ENCODE measurements at regions not wholly inside any gene's neighbourhood (a gene's known extent, or its start where the extent isn't known, plus 50 kb on each side); places are given as distances from the start of the nearest gene placed in this dataset.

DNA sequence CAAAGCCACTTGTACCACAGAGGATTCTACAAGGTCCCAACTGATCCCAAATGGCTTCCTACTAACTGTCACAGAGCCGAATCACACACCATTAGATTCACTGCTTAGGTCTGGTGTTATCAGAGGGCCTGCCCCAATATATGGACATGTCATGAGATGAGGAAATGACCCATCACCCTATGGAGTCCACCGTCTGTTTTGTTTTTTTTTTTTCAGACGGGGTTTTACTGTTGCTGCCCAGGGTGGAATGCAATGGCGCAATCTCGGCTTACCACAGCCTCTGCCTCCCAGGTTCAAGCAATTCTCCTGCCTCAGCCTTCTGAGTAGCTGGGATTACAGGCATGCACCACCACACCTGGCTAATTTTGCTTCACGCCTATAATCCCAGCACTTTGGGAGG is 83.8 kb upstream of the ETS2 start:
- TF ChIP-seq CTCF (IDR thresholded peaks at IDR 0.05; ENCODE audit: borderline replicate concordance) = no peak
- Histone ChIP-seq H3K4me3 (no peak overlapping the region), H3K4me1 (no peaks in the 10 kb centered on the region), H3K27ac (replicated peaks) (no peak overlapping the region), H3K36me3 (no peaks in the 10 kb centered on the region), H3K27me3 (ENCODE audit: low read depth) (no peaks in the 10 kb centered on the region), H3K9me3 (replicated peaks) (peaks cover 28% of the 10 kb centered on the region)
- intact Hi-C loops (cut with micrococcal nuclease) = no loop called here
- DNase-seq = no peak

DNA sequence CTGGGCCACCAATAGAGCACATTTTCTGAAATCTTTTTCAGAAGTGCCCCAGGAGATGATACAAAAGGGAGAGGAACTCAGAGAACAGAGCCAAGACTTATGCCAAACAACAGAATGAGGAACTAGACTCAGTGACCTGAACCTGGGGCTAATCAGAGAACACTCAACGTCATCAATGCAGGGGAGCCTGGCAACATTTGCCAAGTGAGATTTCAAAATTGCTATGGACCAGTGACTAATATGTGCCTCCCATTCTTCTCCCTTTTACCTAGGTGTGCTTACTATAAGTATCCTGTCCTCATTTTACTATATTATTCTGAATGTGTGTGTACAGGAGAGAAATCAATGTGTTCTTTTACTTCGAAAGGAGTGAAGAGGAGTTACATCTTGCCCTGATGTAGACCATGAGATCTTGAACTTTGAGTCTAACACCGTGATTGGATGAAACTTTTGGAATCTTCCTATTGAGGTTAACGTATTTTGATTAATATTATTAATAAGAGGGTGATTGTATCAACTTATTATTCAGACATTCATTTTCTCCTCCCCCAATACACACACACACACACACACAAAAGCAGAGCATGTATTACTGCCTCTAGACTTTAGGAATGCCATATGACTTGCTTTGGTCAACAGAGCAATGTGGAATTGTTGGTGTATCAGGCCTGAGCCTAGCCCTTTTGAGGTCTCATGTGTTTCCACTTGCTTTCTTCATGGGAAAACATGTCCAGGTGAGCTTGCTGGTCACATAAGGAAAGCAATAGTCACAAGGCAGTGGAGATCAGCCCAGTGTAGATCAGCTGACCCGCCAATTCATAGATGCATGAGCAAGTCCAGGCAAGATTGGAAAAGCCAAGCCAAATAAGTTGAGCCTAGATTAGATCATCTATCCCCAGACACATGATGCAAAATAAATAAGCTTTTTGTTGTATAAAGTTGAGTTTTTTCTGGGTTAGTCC is 80.3 kb upstream of the ETS2 start:
- Histone ChIP-seq H3K36me3 (no peaks in the 10 kb centered on the region), H3K9me3 (replicated peaks) (peaks cover 28% of the 10 kb centered on the region), H3K4me1 (no peaks in the 10 kb centered on the region), H3K4me3 (no peak overlapping the region), H3K27ac (replicated peaks) (no peak overlapping the region), H3K27me3 (ENCODE audit: low read depth) (no peaks in the 10 kb centered on the region)
- DNase-seq = no peak
- intact Hi-C loops (cut with micrococcal nuclease) = no loop called here
- no peak for TF ChIP-seq CTCF (IDR thresholded peaks at IDR 0.05; ENCODE audit: borderline replicate concordance)

GRCh38 chr21:38726482-38726881 is 79.2 kb upstream of the ETS2 start:
- TF ChIP-seq CTCF (IDR thresholded peaks at IDR 0.05; ENCODE audit: borderline replicate concordance) = no peak
- no peak overlapping the region for H3K4me3 ChIP-seq
- H3K9me3 ChIP-seq (replicated peaks) = peaks cover 28% of the 10 kb centered on the region
- intact Hi-C loops (cut with micrococcal nuclease) = no loop called here
- H3K36me3 ChIP-seq = no peaks in the 10 kb centered on the region
- H3K4me1 ChIP-seq = no peaks in the 10 kb centered on the region
- H3K27ac ChIP-seq (replicated peaks) = no peak overlapping the region
- no peak for DNase-seq
- no peaks in the 10 kb centered on the region for H3K27me3 ChIP-seq (ENCODE audit: low read depth)

- peaks cover 21% of the 10 kb centered on the region for H3K9me3 ChIP-seq (replicated peaks)
- H3K27me3 ChIP-seq (ENCODE audit: low read depth) = peaks cover 3% of the 10 kb centered on the region
- no peak overlapping the region for H3K27ac ChIP-seq (replicated peaks)
- H3K4me1 ChIP-seq = peaks cover 4% of the 10 kb centered on the region
- H3K36me3 ChIP-seq = no peaks in the 10 kb centered on the region
- no peak for DNase-seq
- no peak overlapping the region for H3K4me3 ChIP-seq
- intact Hi-C loops (cut with micrococcal nuclease) = no loop called here
- no peak for TF ChIP-seq CTCF (IDR thresholded peaks at IDR 0.05; ENCODE audit: borderline replicate concordance)
Measured at GRCh38 chr21:38729291-38729690, 76.4 kb upstream of the ETS2 start.

GRCh38 chr21:38729754-38730379 is 75.9 kb upstream of the ETS2 start:
- no peak for DNase-seq
- intact Hi-C loops (cut with micrococcal nuclease) = no loop called here
- no peak for TF ChIP-seq CTCF (IDR thresholded peaks at IDR 0.05; ENCODE audit: borderline replicate concordance)
- H3K36me3 ChIP-seq = no peaks in the 10 kb centered on the region
- no peak overlapping the region for H3K27ac ChIP-seq (replicated peaks)
- peaks cover 15% of the 10 kb centered on the region for H3K9me3 ChIP-seq (replicated peaks)
- H3K4me3 ChIP-seq = no peak overlapping the region
- peaks cover 5% of the 10 kb centered on the region for H3K27me3 ChIP-seq (ENCODE audit: low read depth)
- H3K4me1 ChIP-seq = peaks cover 7% of the 10 kb centered on the region
